ENCODE measurements at regions not wholly inside any gene's neighbourhood (a gene's known extent, or its start where the extent isn't known, plus 50 kb on each side); places are given as distances from the start of the nearest gene placed in this dataset.
"Not testable (repeated sequence)": the region's sequence is repeated elsewhere in the genome, so short reads cannot be mapped to it uniquely, and the experiment has no call there.

DNA sequence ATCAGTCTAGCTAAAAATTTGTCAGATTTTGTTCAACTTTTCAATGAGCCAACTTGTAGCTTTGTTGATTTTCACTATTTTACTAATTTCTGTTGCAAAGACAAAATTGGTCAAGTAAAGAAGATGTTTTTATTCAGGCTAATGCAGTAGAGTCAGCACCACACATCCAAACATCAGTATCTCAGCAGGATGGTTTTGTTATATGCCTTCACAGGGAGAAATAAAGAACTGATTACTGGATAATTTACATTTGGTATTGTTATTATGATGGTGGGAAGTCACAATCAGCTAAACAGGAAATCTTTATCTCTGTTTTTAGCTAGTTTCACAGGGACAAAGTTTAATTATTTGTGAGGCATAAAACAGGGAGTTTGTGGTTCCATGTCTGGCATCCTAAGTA, 713.4 kb downstream of the SLITRK5 start:
- no peak for DNase-seq

GRCh38 chr13:88395804-88396203, 724.6 kb downstream of the SLITRK5 start:
- DNase-seq: no peak

- peak in 13 of 56 donors; percentile 1 to 55 (median 9) for DNase-seq
Measured at GRCh38 chr13:88411696-88412095, 740.5 kb downstream of the SLITRK5 start.

GRCh38 chr13:88417801-88418200, 746.6 kb downstream of the SLITRK5 start:
- no peak for DNase-seq

DNA sequence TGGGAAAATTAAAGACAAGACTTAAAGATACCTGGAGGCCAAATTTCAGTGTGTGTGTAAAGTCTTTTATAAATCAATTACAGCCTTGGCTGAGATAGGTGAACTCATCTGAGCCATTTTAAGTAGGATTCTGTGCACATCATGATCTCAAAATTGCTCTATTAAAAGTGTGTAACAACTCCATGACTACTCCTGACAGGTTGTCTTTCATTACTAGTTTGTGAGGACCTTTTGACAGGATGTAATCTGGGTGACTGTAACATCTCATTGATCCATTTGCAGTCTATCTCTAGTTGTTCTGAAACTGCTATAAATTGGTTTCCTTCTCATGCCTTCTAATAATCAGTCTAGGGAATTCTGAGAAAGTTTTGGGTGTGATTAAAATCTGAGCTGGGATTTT, 753.3 kb downstream of the SLITRK5 start:
- DNase-seq: no peak

GRCh38 chr13:88426661-88427060, 755.5 kb downstream of the SLITRK5 start:
- DNase-seq: no peak

DNA sequence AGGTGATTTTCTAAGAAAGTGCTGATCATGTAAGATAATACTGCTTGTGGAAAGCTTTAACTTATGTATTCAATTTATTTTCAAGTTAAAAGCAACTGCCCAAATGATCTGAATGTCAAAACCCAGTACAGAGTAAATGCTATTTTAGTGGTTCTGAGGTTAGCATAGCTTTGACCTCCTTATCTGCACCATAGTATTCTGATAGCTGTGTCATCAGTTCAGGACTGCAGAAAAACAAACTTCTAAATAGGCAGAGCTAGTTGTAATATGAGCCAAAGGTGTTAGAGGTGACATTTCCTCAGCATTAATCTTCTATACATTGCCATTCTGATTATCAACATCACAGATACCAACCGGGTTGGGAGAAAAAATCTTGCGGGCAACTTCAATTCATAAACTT, 758.7 kb downstream of the SLITRK5 start:
- no peak for DNase-seq

DNA sequence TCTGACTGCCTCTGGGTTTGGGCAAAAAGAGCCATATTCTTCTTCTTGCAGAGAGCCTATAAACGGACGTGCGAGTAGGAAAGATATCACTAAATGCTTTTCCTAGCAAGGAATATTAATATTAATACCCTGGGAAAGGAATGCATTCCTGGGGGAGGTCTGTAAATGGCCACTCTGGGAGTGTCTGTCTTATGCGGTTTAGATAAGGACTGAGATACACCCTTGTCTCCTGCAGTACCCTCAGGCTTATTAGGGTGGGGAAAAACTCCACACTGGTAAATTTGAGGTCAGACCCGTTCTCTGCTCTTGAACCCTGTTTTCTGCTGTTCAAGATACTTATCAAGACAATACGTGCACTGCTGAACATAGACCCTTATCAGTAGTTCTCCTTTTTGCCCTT, 763.8 kb downstream of the SLITRK5 start:
- no peak for DNase-seq

- no peak for DNase-seq
Measured at GRCh38 chr13:88436974-88437373, 765.8 kb downstream of the SLITRK5 start.

- DNase-seq: no peak
Measured at GRCh38 chr13:88450515-88450914, 779.3 kb downstream of the SLITRK5 start.

DNA sequence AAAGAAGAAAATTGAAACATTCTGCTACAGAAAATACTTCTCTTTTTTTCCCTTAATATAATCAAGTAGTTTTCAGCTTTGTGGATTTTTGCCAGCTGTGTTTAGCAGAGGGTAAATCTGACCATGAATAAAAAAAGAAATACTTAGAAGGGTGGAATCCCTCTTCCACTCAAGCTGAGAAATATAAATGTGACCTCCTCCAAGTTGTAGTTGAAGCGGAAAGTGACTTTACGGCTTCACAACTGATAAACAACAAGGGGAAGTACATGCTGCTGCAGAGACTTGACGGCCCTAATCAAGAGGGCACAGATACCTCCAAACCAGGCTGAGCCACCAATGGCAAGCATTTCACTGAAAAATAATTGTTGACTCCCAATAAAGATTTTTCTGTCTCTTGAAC, 785.0 kb downstream of the SLITRK5 start:
- no peak for DNase-seq

- DNase-seq: no peak
Measured at GRCh38 chr13:88459331-88459730, 788.2 kb downstream of the SLITRK5 start.

- DNase-seq: no peak
Measured at GRCh38 chr13:88461272-88462009, 790.3 kb downstream of the SLITRK5 start.

- no peak for DNase-seq
Measured at GRCh38 chr13:88464851-88465250, 793.7 kb downstream of the SLITRK5 start.

DNA sequence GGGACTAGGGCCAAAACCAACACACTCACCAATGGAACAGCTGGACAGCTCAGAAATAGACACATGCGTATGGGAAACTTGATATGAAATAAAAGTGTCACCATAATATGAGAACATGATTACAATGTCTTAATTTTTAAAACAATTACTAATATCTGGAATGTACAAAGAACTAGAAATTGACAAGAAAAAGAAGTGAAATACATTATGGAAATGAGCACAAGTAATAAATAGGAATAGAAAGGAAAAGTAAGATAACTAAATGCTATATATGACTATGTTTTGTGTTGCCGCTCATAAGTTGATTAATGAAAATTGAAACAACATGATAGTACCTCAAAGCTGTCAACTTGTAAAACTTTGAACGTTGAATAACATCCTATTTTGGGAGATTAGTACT, 801.1 kb downstream of the SLITRK5 start:
- DNase-seq: no peak

- DNase-seq: no peak
Measured at GRCh38 chr13:88483202-88483601, 812.0 kb downstream of the SLITRK5 start.

DNA sequence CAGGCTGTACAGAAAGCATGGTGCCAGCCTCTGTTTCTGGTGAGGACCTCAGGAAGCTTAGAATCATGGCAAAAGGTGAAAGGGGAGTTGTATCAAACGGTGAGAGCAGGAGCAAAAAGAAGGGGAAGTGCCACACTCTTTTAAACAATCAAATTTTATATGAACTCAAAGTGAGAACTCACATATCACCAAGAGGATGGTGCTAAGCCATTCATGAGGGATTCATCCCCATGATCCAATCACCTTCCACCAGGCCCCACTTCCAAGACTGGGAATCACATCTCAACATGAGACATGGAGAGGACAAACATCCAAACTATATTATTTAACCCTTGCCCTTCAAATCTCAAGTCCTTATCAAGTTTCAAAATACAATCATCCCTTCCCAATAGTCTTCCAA, 836.7 kb downstream of the SLITRK5 start:
- no peak for DNase-seq

DNA sequence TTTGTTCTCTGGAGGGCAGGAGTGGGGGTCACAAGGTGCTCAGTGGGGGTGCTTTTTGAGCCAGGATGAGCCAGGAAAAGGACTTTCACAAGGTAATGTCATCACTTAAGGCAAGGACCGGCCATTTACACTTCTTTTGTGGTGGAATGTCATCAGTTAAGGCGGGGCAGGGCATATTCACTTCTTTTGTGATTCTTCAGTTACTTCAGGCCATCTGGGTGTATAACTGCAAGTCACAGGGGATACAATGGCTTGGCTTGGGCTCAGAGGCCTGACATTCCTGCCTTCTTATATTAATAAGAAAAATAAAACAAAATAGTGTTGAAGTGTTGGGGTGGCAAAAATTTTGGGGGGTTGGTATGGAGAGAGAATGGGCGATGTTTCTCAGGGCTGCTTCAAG, 841.8 kb downstream of the SLITRK5 start:
- DNase-seq: not testable (repeated sequence)

GRCh38 chr13:88526186-88526852, 855.1 kb downstream of the SLITRK5 start:
- no peak for DNase-seq

DNA sequence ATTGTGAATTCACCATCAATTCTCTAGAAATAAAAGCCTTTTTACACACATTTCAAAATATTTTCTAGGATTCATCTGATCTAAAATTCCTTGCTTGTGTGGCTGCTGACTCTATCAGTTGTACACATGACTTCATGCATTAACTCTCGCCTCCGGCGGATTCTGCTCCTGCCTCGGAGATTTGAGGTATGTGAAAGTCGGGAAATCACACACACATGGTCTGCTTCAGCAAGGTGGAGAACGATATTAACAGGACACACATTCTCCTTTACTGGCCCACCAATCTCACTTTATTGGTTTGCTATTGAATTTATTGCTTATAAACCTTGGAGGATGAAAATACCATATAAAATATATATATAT, 855.7 kb downstream of the SLITRK5 start:
- no peak for DNase-seq

GRCh38 chr13:88541994-88542393, 870.8 kb downstream of the SLITRK5 start:
- DNase-seq: no peak

DNA sequence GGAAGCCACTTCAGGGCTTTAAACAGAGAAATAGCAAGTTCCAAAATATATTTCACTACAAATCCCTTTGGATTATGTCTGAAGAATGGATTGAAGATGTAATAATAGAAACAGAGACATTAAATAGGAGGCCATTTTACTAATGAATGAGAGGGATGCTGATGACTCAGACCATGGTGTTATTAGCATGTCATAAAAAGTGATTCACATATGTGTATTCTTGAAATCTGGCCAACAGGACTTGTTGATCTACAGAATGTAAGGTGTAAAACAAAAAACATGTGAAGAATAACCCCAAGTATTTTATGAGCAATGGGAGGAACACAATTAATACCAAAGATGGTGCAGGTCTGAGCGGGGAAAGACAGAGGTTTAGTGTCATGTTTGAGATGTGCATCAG, 873.7 kb downstream of the SLITRK5 start:
- no peak for DNase-seq

- DNase-seq: no peak
Measured at GRCh38 chr13:88552966-88553365, 881.8 kb downstream of the SLITRK5 start.
